GM21737 (cell line): ENCODE measurements at regions not wholly inside any gene's neighbourhood (a gene's known extent, or its start where the extent isn't known, plus 50 kb on each side); places are given as distances from the start of the nearest gene placed in this dataset.
"Not testable (repeated sequence)": the region's sequence is repeated elsewhere in the genome, so short reads cannot be mapped to it uniquely, and the experiment has no call there.

Source experiments
- ATAC-seq: cut with Tn5 transposase; IDR thresholded peaks from one replicate; pipeline ENCODE4 v1.9.1; 2021; ENCODE audit warnings: mild to moderate bottlenecking, moderate library complexity; ENCODE audit not compliant: unreplicated experiment

DNA sequence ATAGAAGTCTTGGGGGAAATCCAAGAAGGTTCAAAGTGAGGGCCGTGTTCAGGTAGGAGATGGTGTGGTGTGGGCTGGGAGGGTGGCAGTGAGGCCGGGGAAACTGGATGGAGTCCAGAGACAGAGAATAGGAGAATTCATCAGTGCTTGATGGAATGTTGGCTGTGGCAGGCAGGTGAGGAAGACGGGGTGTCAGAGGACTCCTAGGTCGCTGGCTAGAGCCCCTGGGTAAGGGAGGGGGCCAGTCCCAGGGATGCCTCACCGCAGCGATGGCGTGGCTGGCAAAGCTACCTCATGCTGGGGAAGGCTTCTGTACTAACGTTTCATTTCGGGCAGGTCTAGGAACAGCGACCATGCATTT, 373.0 kb downstream of the RPS24 start:
- ATAC-seq, result no peak

DNA sequence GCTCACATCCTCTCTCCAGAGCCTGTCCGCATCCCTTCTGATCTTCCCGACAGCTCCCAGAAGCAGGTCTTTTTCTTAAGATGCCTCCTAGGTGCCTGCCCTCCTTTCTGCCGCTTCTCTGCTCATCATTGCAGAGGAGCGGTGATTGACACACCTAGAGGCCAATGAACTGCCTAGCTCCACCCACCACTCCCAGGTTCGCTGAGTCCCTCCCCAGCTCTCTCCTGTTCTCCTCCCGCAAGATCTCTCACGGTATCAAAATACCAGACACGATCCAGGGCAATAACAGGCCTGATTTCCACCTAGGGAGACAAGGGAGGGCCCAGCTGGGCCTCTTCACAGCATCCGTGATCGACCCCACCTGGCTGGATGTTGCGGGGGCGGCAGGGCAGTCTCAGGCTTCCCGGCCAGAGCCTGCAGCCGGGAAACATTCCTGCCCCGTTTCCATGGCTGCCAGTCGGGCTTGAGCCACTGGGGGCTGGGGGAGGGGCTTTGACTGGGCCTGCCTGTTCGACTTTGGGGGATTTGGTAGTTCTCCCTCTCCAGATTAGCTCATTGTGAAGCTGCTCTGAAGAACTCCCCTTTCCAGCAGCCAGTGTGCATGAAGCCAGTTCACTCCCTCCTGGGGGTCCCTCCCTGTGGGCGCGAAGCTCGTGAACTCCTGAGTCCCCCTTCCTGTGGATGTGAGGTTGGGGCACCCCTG, 373.5 kb downstream of the RPS24 start:
- peak; percentile 55 for ATAC-seq

DNA sequence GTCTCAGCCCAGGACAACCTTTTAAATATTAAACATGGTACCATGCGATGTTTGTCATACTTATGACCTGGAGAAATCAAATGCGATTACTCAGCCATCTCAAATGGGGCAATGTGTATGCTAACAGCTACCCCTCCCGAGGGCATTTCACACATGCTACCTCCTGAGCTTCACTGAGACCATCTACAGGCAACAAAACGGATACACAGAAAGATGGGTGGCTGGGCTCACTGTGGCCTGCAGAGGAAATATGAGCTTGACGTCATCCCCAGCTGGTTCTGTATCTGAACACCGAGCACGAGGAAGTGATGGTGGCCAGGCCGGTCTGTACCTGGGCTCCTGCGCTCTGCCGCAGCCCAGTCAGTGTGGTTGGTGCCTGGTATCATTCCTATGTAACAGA, 374.3 kb downstream of the RPS24 start:
- no peak for ATAC-seq

DNA sequence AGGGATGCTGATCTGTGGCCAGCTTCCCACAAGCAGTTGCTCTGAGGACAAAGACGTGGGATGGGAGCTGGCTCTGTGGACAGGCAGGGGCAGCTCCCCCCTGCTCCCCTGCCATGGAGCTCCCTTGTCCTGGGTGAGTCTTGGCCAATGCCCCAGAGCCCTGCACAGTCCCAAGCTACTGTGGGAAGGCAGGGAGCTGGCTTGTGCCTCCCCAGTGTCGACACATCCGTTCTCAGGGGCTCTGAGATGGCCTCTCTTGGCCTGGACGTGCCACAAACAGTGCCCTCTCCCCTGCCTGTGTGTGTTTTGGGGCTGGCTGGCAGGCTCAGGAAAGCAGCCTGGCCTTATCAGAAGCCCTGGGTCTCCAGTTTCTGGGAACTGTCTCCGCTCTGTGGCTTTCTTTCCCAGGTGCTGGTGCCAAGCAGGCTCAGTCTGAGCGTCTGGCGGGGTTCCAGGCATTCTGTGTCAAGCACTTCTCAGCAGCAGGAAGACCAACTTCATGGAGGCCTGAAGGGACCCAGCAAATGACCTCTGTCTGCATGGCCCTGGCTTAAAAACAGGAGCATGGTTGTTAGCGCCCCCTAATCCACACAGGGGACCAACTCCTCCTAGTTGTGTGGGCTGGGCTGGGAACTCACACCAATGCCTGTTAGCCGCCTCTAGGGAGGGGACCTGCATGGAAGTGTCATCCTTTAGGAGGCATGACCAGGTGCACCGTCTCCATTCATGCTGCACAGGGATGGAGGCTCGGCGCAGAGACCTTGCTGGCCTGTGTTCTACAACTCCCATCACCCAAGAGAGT, 375.2 kb downstream of the RPS24 start:
- no peak for ATAC-seq

DNA sequence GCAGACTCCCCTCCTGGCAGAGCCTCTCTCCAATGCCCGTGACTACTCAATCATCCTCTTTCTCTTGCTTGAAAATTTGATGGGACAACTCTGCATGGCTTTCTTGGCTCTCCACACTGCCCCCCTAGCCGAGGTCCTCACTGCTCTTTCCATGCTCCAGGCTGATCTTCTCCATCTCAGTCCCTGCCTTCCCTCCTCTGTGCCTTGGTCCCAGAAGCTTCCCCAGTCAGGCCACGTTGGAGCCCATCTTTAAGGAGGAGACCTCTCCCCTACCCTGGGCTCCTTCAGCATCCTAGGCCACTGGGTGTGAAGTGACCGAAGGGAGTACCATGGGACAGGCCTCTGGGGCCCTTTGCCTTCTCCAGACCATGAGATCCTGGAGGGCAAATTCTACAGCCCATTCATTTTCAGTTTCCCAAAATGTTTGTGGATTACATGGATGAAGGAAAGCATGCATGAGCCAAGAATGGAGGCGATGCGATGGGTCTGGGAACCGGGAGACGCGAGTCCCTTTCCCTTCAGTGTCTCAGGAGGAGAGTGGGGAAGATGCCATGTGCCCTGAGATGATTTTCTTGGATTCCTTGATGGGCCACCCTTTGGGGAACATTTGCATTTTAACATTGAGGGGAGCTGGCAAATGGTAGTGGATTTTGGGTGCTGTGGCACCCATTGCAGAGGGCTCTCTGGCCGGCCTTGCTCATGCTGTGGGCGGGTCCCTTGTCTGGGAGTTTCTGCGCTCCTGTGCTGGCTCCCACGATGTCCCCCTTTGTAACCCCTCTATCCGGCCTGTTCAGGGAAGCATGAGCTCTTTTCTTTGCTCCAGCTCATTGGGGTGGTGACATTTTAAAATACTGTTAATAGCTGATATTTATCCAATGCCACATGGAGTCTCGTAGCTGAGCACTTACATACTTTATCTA, 376.6 kb downstream of the RPS24 start:
- ATAC-seq, result no peak

DNA sequence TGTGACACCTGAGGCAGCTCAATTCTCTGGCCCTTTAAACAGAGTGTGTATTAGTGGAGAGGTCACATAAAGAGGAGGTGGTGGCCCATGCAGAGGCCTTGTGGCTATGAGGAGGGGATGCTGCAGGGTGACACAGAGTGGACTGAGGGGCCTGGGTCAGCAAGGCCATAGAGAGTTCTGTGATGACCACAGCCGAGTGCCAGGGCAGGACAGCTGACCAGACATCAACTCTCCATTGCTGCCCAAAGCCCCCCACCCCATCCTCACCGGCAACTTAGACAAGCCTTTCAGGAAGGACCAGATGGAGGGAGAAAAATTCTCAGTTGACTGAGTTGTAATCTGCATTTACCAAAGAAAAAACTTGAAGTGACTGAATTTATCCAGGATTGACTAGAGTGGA, 378.1 kb downstream of the RPS24 start:
- ATAC-seq, result no peak

DNA sequence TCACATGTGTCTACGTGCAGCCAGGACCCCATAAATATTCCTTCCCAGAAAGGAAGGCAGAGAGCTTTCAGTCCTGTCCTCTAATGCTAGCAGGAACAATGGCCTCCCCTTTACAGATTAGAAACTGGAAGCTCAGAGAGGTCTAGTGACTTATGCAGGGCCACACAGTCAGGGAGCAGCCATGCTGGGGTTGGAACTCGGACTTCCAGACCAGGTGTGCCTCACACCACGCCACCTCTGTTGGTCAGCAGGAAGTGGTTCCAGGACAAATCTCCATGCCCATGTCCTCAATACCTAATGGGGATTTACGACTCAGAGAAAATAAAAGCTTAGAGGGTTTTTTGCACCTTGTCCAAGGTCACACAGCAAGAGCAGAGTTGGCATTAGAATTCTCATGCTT, 378.9 kb downstream of the RPS24 start:
- no peak for ATAC-seq

DNA sequence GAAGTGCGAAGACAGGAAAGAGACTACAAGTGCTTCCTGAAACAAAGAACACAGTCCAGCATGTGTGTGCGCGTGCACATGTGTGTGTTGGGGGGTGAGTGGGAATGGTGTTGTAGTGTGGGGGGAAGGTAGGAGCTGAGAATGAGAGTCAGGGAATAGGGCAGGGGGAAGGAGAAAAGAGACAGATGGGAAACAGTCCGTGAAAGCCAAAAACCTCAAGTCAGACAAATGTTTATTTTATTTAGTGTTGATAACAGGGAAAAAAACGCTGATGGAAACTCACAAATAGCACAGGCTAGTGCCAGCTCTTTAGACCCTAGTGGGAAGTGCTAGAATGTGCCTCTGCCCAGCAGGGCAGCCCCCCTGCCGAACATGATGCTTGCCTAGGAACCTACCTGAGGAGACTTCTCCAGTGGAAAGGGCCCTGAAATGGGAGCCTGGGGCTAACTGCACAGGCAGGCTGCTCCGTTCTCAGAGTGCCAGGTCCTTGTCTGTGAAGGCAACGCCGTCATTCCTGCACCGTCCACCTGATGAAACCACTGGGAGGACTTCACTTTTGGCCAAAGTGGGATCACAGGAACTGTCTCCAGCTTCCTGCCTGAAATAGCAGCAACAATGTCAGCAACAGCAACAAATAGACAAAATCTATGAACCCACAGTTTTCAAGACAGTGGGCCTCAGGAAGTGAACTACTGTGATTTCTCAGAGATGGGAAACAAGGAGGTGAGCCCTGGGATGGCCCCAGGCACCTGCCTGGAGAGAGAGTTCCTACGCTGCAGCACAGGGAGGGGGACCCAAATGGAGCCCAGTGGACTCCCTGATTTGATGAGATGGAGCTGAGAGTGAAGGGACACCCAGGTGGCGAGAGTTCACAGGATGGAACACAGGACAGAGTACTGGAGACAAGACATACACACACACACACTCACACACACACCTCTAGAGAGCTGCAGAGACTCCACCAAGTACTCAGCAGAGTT, 379.7 kb downstream of the RPS24 start:
- no peak for ATAC-seq

DNA sequence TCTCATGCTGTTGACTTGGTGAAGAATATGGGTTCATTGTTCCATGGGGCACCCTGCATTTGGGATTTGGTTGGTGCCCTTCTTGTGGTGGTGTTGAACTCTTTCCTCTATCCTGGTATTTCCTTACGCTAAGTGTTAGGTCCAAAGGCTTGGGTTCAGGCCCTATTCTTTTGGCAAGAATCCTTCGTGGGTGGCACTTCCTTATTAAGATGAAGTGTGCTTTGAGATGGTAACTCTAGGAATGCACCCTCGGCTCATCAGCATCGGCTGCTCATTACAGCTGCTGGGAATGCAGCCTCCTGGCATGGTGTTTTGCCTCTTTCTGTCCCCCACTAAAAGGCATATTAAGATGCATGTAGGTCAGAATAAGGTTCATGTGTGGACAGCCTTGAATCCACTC, 380.7 kb downstream of the RPS24 start:
- no peak for ATAC-seq

DNA sequence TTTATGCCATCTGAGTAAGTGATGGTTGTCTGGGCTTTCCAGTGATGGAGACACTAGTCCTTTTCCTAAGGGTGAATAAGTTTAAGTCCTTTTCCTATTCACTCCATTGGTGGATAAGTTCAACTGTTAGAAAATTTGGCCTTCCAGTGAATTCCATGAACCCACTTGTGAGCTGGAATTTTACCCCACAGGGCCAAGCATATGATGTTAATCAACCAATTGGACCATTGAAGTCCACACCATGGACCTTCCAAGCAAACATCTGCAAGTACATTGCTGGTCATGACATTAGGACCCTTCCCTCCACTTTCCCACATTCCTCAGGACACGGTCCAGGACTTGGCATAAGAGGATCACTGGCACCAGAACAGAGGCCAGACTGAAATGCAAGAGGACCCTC, 381.4 kb downstream of the RPS24 start:
- no peak for ATAC-seq

DNA sequence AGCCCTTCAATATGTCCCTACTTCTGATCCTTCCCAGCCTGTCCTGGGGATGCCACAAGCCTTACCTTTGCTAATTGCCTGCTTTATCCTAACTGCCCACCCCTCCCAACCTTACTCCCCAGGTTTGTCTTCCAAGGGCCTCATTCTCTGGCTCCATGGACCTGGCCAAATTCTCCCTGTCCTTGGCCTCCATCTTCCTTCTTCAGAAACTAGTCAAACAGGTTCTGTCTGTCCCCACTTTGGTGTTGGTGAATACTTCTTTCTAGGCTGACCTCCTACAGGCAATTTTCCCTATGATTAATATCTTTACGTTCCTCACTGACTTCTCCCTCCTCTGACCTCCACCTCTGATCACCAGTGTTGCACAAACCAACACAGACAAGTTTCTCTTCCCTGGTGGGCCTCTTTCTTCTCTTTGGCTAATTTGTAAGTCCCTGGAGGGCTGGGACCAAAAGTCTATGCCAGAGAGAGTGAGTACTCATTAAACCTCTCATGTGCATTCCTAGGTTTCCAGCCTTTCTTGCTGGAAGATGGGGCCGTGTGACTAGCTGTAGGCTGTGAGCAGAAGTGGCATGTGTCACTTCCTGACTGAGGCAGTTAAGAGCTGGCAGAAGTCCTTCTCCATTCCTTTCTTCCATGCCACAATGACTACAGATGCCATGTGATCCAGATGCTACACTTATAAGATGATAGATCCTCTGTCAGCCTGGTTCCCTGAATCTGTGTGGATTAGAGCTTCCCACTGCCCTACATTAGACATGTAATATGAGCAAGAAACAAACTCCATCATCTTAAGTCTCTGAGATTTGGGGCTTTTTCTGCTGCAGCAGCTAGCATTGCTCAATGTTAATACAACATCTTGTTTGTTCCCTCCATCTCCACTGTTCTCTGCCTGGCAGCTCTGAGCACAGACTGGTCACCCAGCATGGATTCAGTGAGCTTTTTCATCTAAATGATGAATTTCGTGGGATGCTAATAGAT, 382.7 kb downstream of the RPS24 start:
- ATAC-seq, result no peak

DNA sequence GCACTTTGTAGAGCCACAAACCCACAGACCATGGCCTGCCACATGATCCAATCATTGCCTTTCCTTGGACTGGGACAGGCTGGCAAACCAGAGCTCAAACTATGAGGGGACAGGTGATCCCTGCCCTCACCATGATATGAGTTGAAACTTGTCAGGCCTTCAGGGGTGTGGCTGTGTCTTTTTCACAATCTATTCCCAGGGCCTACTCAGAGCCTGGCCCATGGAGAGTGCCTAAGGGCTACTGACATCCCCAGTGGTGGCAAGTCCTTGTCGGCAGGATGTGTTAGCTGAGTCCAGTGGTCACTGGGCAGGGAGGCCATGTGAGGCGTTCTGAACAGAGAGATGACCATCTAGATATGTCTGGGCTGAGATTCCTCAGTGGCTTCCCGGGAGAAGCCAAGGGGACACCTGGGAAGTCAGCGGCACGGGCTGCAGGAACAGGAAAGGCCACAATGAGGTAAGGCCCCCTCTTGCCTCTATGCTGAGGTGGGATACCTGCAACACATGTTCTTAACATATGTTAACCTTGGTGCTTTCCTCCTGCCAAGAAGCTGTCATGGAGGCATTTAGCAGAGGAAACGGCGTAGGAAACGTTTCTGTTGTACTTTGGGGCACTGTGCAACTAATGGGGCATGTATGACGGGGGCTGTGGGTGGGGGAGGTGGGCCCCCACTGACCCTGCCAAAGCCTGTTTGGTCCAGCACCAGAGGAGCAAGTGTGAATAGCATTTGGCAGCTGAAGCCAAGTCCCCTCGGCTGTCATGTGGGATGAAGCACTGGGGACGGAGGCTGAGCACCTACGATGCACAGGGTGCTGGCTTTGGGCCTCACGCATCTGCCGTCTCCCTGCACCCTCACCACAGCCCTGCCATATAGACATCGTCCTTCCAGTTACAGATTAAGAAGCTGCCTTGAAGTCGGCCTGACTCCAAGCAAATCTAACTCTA, 384.0 kb downstream of the RPS24 start:
- no peak for ATAC-seq

DNA sequence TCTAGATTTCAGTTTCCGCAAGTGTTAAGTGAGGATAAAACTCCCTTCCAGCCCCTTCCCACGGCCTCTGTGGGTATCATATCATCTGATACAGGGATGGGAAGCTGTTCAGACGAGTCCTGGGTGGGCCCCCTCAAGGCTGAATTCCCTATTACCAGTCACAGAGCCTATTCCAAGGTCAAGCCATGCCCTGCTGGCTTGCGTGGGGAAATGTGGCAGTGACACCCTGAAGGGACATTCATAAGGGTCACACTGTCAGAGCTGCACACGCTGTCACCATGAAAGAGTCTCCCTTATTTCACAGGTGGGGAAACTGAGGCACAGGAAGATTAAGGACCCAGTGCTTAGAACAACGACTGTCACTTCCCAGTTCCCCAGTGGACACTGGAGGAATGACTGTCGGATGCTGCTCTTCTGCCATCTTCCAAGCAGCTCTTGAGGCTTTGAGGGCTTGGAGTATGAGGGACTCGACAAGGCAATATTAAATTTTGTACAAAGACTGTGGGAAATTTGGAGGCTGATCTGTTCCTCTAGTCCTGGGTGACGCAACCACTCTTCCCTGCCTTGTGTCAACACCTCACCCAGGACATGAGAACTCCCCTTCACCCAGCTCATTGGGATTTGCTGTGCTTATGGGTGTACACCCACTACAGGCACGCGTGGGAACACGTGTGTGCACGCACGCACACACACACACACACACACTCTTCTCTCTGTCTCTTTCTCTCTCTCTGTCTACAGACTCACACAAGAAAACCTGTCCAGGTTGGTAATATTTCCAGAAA, 386.0 kb downstream of the RPS24 start:
- no peak for ATAC-seq

DNA sequence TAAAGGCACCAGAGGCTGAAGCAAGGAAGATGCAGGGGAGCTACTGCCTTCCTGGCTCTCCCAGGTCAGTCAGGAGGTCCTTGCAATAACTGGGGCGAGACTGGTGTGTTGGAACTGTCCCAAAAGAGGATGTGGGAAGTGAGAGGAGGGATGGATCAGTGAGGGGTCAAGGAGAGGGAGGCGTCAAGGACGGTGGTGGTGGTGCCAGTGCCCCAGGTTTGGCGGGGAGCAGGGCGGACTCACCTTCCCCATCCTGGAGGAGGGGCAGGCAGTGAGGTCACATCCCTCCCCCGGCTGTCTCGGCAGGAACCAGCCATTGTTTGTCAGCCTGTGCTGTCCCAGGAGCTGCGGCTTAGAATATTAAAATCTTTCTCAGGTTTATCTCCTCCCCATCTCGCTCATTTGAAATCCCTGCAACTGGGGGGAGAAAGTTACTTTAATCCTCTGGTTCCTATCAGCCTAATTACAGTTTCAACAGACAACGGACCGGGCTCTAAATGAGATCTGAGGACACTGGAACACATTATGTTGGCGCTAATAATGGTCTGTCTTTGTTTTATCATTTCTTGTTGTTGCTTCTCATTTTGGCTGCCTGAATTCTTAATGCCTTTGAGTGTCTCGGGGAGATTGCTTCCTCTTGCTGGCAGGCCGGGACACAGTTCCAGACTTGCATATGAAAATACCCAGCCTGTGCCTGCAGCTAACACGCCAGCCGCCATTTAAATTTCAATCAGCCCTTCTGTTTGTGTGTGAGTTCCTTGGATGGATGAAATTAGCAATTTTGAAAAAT, 387.5 kb downstream of the RPS24 start:
- ATAC-seq, result no peak

DNA sequence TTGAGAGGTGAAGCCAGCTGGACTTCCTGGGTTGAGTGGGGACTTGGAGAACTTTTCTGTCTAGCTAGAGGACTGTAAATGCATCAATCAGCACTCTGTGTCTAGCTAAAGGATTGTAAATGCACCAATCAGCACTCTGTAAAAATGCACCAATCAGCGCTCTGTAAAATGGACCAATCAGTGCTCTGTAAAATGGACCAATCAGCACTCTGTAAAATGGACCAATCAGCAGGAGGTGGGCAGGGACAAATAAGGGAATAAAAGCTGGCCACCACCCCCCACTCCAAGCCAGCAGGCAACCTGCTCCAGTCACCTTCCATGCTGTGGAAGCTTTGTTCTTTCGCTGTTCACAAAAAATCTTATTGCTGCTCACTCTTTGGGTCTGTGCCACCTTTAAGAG, 390.4 kb downstream of the RPS24 start:
- not testable (repeated sequence) for ATAC-seq

DNA sequence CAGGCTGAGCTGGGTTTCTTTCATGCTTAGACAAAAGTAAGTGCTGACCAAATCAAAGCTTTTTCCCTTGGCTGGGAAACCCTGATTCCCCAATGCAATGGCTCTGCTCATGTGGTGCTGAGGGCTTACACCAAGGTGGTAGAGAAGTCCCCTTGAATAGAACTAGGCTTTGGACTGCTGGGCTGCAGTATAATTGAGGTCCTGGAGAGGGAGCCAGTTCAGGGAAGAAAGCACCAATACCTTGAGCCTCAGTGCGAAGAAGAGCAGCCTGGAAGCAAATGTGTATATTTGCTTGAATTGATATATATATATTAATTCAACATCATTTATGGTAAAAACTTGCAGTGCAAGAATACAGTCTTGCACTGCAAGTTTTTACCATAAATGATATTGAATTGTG, 391.1 kb downstream of the RPS24 start:
- ATAC-seq, result no peak

DNA sequence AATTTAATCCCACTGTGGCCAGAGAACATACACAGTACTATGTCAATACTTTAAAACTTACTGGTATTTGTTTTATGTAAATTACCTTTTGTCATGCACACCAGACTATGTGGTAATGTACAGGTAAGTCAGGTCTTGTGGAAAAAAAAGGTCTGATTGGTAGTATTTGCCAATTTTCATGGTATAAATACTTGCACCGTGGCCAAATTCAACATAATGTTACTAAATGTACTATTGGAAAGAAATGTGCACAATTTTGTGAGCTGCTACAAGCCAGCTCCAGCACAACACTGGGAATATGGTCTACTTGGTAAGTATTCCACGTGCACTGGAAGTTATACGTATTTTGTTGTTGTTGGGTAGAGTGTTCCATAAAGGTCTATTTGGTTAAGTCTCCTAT, 392.5 kb downstream of the RPS24 start:
- no peak for ATAC-seq
